Ishikawa (cell line): ENCODE measurements at regions not wholly inside any gene's neighbourhood (a gene's known extent, or its start where the extent isn't known, plus 50 kb on each side); places are given as distances from the start of the nearest gene placed in this dataset.

ENCODE experiments used
- CEBPB ChIP-seq: IDR thresholded peaks from 2 replicates; pipeline ENCODE4 v1.6.1; 2012
- CREB1 ChIP-seq: IDR thresholded peaks from 2 replicates; pipeline ENCODE4 v1.6.1; 2012; ENCODE audit warnings: low read depth
- EGR1 ChIP-seq: IDR thresholded peaks from 2 replicates; pipeline ENCODE4 v1.6.1; 2012
- EP300 ChIP-seq: IDR thresholded peaks from 2 replicates; pipeline ENCODE4 v1.6.1; 2012; ENCODE audit warnings: borderline replicate concordance
- FOXM1 ChIP-seq: IDR thresholded peaks from 2 replicates; pipeline ENCODE4 v1.6.1; 2012; ENCODE audit warnings: low read depth, borderline replicate concordance
- MAX ChIP-seq: IDR thresholded peaks from 2 replicates; pipeline ENCODE4 v1.6.1; 2012
- NFIC ChIP-seq: IDR thresholded peaks from 2 replicates; pipeline ENCODE4 v1.6.1; 2012
- RAD21 ChIP-seq: IDR thresholded peaks from 2 replicates; pipeline ENCODE4 v1.6.1; 2012; ENCODE audit warnings: low read depth
- REST ChIP-seq: IDR thresholded peaks from 2 replicates; pipeline ENCODE4 v1.6.1; 2012; ENCODE audit warnings: low read depth, mild to moderate bottlenecking
- TAF1 ChIP-seq: IDR thresholded peaks from 2 replicates; pipeline ENCODE4 v1.6.1; 2012; ENCODE audit warnings: low read depth, mild to moderate bottlenecking
- TCF12 ChIP-seq: IDR thresholded peaks from 2 replicates; pipeline ENCODE4 v1.6.1; 2012; ENCODE audit warnings: low read depth
- TEAD4 ChIP-seq: IDR thresholded peaks from 2 replicates; pipeline ENCODE4 v1.6.1; 2012
- YY1 ChIP-seq: IDR thresholded peaks from 2 replicates; pipeline ENCODE4 v1.6.1; 2012; ENCODE audit warnings: low read depth
- ZBTB7A ChIP-seq: IDR thresholded peaks from 2 replicates; pipeline ENCODE4 v1.6.1; 2012; ENCODE audit warnings: low read depth
- TF ChIP-seq, protein P1 (sequence below): IDR thresholded peaks from 2 replicates; pipeline ENCODE4 v1.6.1; 2012

DNA sequence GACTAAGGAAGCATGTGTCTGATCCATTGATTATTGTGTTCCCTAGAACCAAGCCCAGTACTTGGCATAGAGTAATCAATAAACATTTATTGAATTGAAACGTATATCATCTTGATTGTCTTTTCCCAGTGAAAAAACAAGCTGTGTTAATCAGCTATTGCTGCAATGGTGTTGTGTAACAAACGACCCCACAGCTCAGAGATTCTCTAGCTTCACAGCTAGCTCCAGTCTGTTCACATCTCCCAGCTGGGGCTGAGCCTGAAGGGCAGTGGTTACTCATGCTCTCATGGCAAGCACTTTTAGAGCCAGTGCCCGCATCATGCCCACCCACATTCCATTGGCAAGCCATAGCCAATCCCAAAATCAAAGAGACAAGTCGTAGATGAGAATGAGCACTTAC, 237.4 kb upstream of the RAB4A start:
- TF ChIP-seq NFIC (no peak), RAD21 (no peak), ZBTB7A (no peak)

- no peak for TF ChIP-seq CREB1
- no peak for TF ChIP-seq MAX
- TF ChIP-seq FOXM1, result no peak
- TF ChIP-seq TEAD4, result no peak
- TF ChIP-seq EP300, result no peak
- TF ChIP-seq, protein P1, sequence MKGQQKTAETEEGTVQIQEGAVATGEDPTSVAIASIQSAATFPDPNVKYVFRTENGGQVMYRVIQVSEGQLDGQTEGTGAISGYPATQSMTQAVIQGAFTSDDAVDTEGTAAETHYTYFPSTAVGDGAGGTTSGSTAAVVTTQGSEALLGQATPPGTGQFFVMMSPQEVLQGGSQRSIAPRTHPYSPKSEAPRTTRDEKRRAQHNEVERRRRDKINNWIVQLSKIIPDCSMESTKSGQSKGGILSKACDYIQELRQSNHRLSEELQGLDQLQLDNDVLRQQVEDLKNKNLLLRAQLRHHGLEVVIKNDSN, result no peak
- TF ChIP-seq EGR1, result no peak
- TF ChIP-seq YY1, result no peak
- no peak for TF ChIP-seq RAD21
- no peak for TF ChIP-seq REST
- TF ChIP-seq NFIC, result no peak
- no peak for TF ChIP-seq TCF12
- no peak for TF ChIP-seq TAF1
- no peak for TF ChIP-seq CEBPB
- TF ChIP-seq ZBTB7A, result no peak
These were observed 236.6 kb upstream of the RAB4A start for GRCh38 chr1:229034342-229034741.

DNA sequence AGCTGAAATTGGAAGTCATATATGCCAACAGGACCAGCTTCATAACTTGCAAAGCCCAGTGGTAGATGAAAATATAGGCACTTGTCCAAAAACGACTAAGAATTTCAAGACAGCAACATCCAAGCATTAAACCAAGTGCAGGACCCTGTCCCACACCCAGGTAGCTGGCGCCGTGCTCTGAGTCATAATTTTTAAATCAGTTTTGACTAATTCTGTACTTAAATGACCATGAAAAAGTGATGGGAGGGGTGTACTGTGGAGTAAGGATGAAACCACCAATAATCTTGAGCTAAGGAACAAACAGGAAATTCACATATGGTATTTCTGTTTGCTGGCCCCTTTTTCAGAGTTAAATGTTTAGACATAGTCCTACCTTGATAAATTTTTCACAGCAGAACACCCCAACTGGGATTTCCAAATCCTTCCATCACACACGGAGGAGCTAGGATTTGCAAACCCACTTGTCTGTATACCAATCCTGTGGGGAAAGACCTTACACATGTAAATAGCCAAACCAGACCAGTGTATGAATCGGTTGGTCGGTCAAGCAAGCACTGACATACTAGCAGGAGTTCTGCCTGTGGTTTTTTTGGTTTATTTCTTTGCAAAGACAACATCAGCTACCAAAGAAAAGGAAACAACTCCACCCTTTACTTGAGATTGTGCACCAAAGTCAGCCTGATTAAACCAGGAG, 235.7 kb upstream of the RAB4A start:
- TF ChIP-seq EGR1 (no peak), ZBTB7A (no peak), FOXM1 (no peak), YY1 (no peak), TCF12 (no peak), REST (no peak), NFIC (no peak), RAD21 (no peak), TAF1 (no peak), MAX (no peak), CEBPB (no peak), EP300 (no peak), CREB1 (no peak), TEAD4 (no peak)
- TF ChIP-seq, protein P1, result no peak

- TF ChIP-seq, protein P1, result no peak
- no peak for TF ChIP-seq CEBPB
These were observed 235.2 kb upstream of the RAB4A start for GRCh38 chr1:229035748-229036082.

DNA sequence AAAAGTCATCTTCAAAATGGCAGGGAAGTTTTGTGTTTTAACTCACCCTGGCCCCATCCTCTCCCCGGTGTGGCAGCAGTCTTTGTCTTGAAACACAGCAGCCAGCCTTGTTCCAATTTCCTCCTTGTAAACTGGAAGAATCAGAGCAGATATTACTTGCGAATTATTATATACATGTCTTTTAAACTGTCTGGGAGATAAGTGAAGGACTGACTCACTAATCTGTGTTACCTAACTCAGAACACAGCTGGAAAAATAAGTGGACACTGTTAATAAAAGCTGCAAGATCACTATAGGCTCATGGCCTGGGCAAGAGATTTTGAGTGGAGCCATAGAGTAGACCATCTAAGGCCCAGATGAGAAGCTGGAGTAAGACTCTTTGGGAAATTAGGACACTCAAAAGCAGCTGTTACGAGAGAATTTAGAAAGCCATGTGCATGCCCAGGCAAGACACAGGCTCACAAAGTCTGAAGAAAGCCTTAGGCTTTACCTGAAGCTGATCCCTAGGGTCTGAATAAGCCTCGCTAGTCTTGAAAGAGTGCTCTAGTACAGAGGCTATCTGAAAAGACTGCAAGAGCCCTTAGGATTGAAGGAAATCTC, 233.0 kb upstream of the RAB4A start:
- TF ChIP-seq RAD21 (no peak), TCF12 (no peak), TEAD4 (no peak), MAX (no peak), EP300 (no peak), YY1 (no peak), FOXM1 (no peak), ZBTB7A (no peak), CREB1 (no peak), NFIC (no peak)

DNA sequence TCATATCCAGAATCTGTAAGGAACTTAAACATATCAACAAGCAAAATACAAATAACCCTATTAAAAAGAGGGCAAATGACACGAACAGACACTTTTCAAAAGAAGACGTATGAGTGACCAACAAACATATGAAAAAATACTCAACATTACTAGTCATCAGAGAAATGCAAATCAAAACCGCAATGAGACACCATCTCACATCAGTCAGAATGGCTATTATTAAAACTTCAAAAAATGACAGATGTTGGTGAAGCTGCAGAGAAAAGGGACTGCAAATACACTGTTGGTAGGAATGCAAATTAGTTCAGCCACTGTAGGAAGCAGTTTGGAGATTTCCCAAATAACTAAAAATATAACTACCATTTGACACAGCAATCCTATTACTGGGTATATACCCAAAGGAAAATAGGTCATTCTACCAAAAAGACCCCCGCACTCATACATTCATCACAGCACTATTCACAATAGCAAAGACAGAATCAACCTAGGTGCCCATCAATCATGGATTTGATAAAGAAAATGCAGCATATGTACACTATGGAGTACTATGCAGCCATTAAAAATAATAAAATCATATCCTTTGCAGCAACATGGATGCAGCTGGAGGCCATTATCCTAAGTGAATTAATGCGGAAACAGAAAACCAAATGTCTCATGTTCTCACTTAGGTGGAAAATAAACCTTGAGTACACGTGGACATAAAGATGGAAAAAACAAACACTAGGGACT, 230.1 kb upstream of the RAB4A start:
- TF ChIP-seq TEAD4 (no peak), FOXM1 (no peak), TCF12 (no peak), TAF1 (no peak), REST (no peak), MAX (no peak), CREB1 (no peak), YY1 (no peak), EGR1 (no peak), RAD21 (no peak), ZBTB7A (no peak), NFIC (no peak), EP300 (no peak)
- TF ChIP-seq, protein P1, result no peak
